GM23338 (cell line): ENCODE measurements at regions not wholly inside any gene's neighbourhood (a gene's known extent, or its start where the extent isn't known, plus 50 kb on each side); places are given as distances from the start of the nearest gene placed in this dataset.

Experiments used
- ATAC-seq: fragments of 200-7000 bp; cut with Tn5 transposase; 3 replicates; pipeline ENCODE4 v1.9.1; 2020
- DNase-seq: peaks from one replicate; pipeline ENCODE4 v3.0.0-alpha.2; 2015; ENCODE audit warnings: low spot score
- H2AFZ ChIP-seq: fragments of 200-600 bp; sonication (generic); 2 replicates; pipeline ENCODE4 v1.8.0; 2016; ENCODE audit warnings: antibody characterized with exemption, mild to moderate bottlenecking, moderate library complexity
- H3F3A ChIP-seq: fragments of 200-600 bp; sonication (generic); replicated peaks from 2 replicates; pipeline ENCODE4 v1.8.0; 2017; ENCODE audit warnings: antibody characterized with exemption, mixed run types, low read depth
- H3K27ac ChIP-seq: fragments of 200-600 bp; sonication (generic); 2 replicates; pipeline ENCODE4 v1.6.1; 2016; ENCODE audit warnings: low read depth
- H3K27me3 ChIP-seq: fragments of 200-600 bp; sonication (generic); 2 replicates; pipeline ENCODE4 v1.8.0; 2016; ENCODE audit warnings: mild to moderate bottlenecking, mixed run types, moderate library complexity; ENCODE audit not compliant: insufficient read depth
- H3K36me3 ChIP-seq: fragments of 200-600 bp; sonication (generic); 2 replicates; pipeline ENCODE4 v1.8.0; 2016; ENCODE audit warnings: mild to moderate bottlenecking; ENCODE audit not compliant: insufficient read depth
- H3K4me1 ChIP-seq: fragments of 200-600 bp; sonication (generic); 2 replicates; pipeline ENCODE4 v1.8.0; 2016; ENCODE audit warnings: mild to moderate bottlenecking, moderate library complexity; ENCODE audit not compliant: insufficient read depth
- H3K4me2 ChIP-seq: fragments of 200-600 bp; sonication (generic); 2 replicates; pipeline ENCODE4 v1.7.1; 2017; ENCODE audit warnings: mixed run types
- H3K4me3 ChIP-seq: fragments of 200-600 bp; sonication (generic); 2 replicates; pipeline ENCODE4 v1.6.1; 2016; ENCODE audit warnings: mixed run types
- H3K79me2 ChIP-seq: fragments of 200-600 bp; sonication (generic); replicated peaks from 2 replicates; pipeline ENCODE4 v1.8.0; 2017; ENCODE audit warnings: mild to moderate bottlenecking; ENCODE audit not compliant: insufficient read depth
- H3K9me2 ChIP-seq: fragments of 200-600 bp; sonication (generic); 2 replicates; pipeline ENCODE4 v1.8.0; 2017; ENCODE audit not compliant: insufficient read depth
- H4K20me1 ChIP-seq: fragments of 200-600 bp; sonication (generic); replicated peaks from 2 replicates; pipeline ENCODE4 v1.8.0; 2017; ENCODE audit warnings: mild to moderate bottlenecking; ENCODE audit not compliant: insufficient read depth
- H3K27ac Mint-ChIP-seq: 2 replicates; pipeline ENCODE4 v1.8.0; 2020; ENCODE audit warnings: inconsistent platforms, mild to moderate bottlenecking, moderate library complexity, mixed read lengths
- H3K27me3 Mint-ChIP-seq: 3 replicates; pipeline ENCODE4 v1.8.0; 2022; ENCODE audit warnings: low read depth, mild to moderate bottlenecking, moderate library complexity, mixed read lengths, inconsistent platforms; ENCODE audit not compliant: insufficient read depth, poor library complexity
- H3K36me3 Mint-ChIP-seq: 3 replicates; pipeline ENCODE4 v1.8.0; 2021; ENCODE audit warnings: low read depth, mild to moderate bottlenecking, inconsistent platforms, moderate library complexity, mixed read lengths
- H3K4me1 Mint-ChIP-seq: 3 replicates; pipeline ENCODE4 v1.8.0; 2020; ENCODE audit warnings: mild to moderate bottlenecking, inconsistent platforms, mixed read lengths
- H3K4me3 Mint-ChIP-seq: 3 replicates; pipeline ENCODE4 v1.8.0; 2021; ENCODE audit warnings: moderate library complexity, mild to moderate bottlenecking, inconsistent platforms, mixed read lengths
- H3K9me3 Mint-ChIP-seq: 3 replicates; pipeline ENCODE4 v1.8.0; 2020; ENCODE audit warnings: moderate library complexity, mild to moderate bottlenecking, inconsistent platforms, mixed read lengths
- CREB1 ChIP-seq: fragments of 250-450 bp; sonication (Bioruptor Pico); IDR thresholded peaks from 2 replicates; pipeline ENCODE4 v1.5.0; 2020; ENCODE audit warnings: low read depth, mild to moderate bottlenecking, moderate library complexity
- CTCF ChIP-seq, 2 experiments: fragments of 200-600 bp in 1 of 2; sonication (generic) in 1 of 2; conservative IDR thresholded peaks; 2 replicates each; pipeline versions ENCODE4 v1.5.1 to v1.6.1; 2016 to 2017; ENCODE audit warnings: antibody characterized with exemption in 2 of 2, low read depth in 2 of 2, mild to moderate bottlenecking in 2 of 2, moderate library complexity in 1 of 2
- ETS1 ChIP-seq: IDR thresholded peaks from 2 replicates; pipeline ENCODE4 v1.6.1; 2016; ENCODE audit warnings: antibody characterized with exemption
- EZH2 ChIP-seq: fragments of 200-600 bp; sonication (generic); IDR thresholded peaks from one replicate; pipeline ENCODE4 v1.8.0; 2017; ENCODE audit warnings: antibody characterized with exemption, mild to moderate bottlenecking, low read depth; ENCODE audit not compliant: unreplicated experiment
- EZH2phosphoT487 ChIP-seq: fragments of 200-600 bp; sonication (generic); IDR thresholded peaks from one replicate; pipeline ENCODE4 v1.8.1; 2018; ENCODE audit warnings: antibody characterized with exemption; ENCODE audit not compliant: unreplicated experiment
- JUNB ChIP-seq: IDR thresholded peaks from one replicate; pipeline ENCODE4 v1.6.1; 2016; ENCODE audit warnings: antibody characterized with exemption; ENCODE audit not compliant: unreplicated experiment
- NANOG ChIP-seq: IDR thresholded peaks from 2 replicates; pipeline ENCODE4 v1.6.1; 2016; ENCODE audit warnings: antibody characterized with exemption, borderline replicate concordance
- POLR2AphosphoS5 ChIP-seq: IDR thresholded peaks from 2 replicates; pipeline ENCODE4 v1.6.1; 2016; ENCODE audit warnings: antibody characterized with exemption, low read depth
- REST ChIP-seq: IDR thresholded peaks from one replicate; pipeline ENCODE4 v1.6.1; 2018; ENCODE audit warnings: antibody characterized with exemption; ENCODE audit not compliant: unreplicated experiment
- STAT1 ChIP-seq: IDR thresholded peaks from one replicate; pipeline ENCODE4 v1.6.1; 2016; ENCODE audit warnings: antibody characterized with exemption; ENCODE audit not compliant: unreplicated experiment
- ZNF114 ChIP-seq: fragments of 250-450 bp; sonication (Bioruptor Pico); IDR thresholded peaks from 2 replicates; pipeline ENCODE4 v1.5.0; 2020; ENCODE audit warnings: mild to moderate bottlenecking, moderate library complexity
- ZNF331 ChIP-seq: fragments of 250-450 bp; sonication (Bioruptor Pico); IDR thresholded peaks from 2 replicates; pipeline ENCODE4 v1.5.0; 2020; ENCODE audit warnings: low read depth, mild to moderate bottlenecking, moderate library complexity
- ZNF462 ChIP-seq: fragments of 250-450 bp; sonication (Bioruptor Pico); IDR thresholded peaks from 2 replicates; pipeline ENCODE4 v1.5.0; 2020; ENCODE audit warnings: mild to moderate bottlenecking, moderate library complexity

- no peak for ATAC-seq
- Histone ChIP-seq H3K36me3 (no peaks in the 10 kb centered on the region), H3K9me2 (no peaks in the 10 kb centered on the region), H3K27me3 (no peaks in the 10 kb centered on the region), H2AFZ (0 out of 2 replicates have a peak overlapping the region, but pooled peaks have one; percentile 43), H3K4me2 (no peak overlapping the region), H3F3A (no peaks in the 10 kb centered on the region), H3K4me3 (no peak overlapping the region), H3K27ac (no peak overlapping the region), H3K79me2 (no peaks in the 10 kb centered on the region), H4K20me1 (no peaks in the 10 kb centered on the region), H3K4me1 (no peaks in the 10 kb centered on the region)
- no peak for TF ChIP-seq ZNF462
- no peak for TF ChIP-seq NANOG
- no peak for TF ChIP-seq EZH2phosphoT487
- TF ChIP-seq STAT1: no peak
- TF ChIP-seq CREB1: no peak
- no peak for TF ChIP-seq REST
- TF ChIP-seq EZH2: no peak
- no peak for TF ChIP-seq POLR2AphosphoS5
- TF ChIP-seq ZNF331 (CRISPR knock-in tag): no peak
- TF ChIP-seq JUNB: no peak
- TF ChIP-seq CTCF (conservative IDR thresholded peaks at IDR 0.05; ENCODE audit: low read depth in 2 of 2): no peak
- TF ChIP-seq ETS1: no peak
- TF ChIP-seq ZNF114 (CRISPR knock-in tag): no peak
- DNase-seq: no peak
- no peaks in the 10 kb centered on the region for H3K9me3 Mint-ChIP-seq
- H3K36me3 Mint-ChIP-seq: no peaks in the 10 kb centered on the region
- H3K27me3 Mint-ChIP-seq: peaks cover 2% of the 10 kb centered on the region
- H3K4me3 Mint-ChIP-seq: no peak overlapping the region
- H3K4me1 Mint-ChIP-seq: peaks cover 10% of the 10 kb centered on the region; the same call in 2 of the 3 replicates
- no peak overlapping the region for H3K27ac Mint-ChIP-seq
Observed at GRCh38 chr18:59961070-59961469, 61.3 kb downstream of the PMAIP1 start.
